ENCODE measurements at regions not wholly inside any gene's neighbourhood (a gene's known extent, or its start where the extent isn't known, plus 50 kb on each side); places are given as distances from the start of the nearest gene placed in this dataset.
A peak's percentile ranks its signal among the peaks of the same experiment; 100 is the strongest.
"Not testable (repeated sequence)": the region's sequence is repeated elsewhere in the genome, so short reads cannot be mapped to it uniquely, and the experiment has no call there.

DNA sequence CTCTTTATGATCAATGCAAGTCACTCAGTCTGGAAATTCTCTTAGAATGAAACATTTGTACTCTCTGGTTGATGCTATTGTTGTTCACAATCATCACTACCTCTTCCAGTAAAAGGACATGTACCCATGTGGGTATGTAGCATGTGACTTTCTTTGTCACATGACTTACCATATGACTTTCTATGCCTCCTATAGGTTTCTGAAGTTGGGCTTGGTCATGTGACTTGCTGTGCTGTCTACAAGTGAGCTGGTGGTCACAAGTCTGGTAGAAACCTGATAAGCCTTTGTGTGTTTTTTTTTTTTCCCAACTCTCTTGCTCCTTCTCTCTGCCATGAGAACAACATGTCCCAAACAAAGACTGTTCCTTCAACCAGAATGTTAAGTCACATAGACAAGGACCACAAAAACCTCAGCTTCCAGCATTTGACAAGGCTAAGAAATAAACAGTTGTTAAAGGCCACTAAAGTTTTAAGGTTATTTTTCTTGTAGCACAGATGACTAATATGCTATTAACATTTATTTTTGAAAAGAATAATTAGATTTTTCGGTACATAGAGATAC lies 379.2 kb upstream of the SLC35B3 start:
- no peak for ATAC-seq
- Mint-ChIP-seq H3K9me3 (peaks cover 4 to 6% of the 10 kb centered on the region in 2 donors), H3K36me3 (no peaks in the 10 kb centered on the region), H3K27ac (no peak overlapping the region)
- no peak for DNase-seq (ENCODE audit: low spot score in 2 of 2)

DNA sequence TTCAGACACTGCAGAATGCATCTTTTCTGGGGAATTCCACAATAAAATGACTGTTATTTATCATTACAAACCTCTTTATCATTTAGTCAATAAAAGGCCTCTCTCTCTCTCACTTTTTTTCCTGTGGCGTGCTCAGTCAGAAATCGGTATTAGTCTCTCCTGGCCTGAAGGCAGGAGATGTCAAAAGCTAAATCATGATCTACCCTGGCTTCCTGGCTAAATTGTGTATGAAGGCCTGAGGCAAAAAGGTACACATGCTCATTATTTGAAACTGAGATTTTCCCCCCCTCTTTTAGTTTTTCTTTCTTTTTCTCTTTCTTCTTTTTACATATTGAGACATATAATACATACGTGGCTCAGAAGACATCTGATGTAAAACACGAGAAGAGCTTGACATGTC lies 375.0 kb upstream of the SLC35B3 start:
- H3K9me3 Mint-ChIP-seq, result peaks cover 4 to 7% of the 10 kb centered on the region in 2 donors
- H3K27ac Mint-ChIP-seq, result no peak overlapping the region
- H3K36me3 Mint-ChIP-seq, result no peaks in the 10 kb centered on the region
- ATAC-seq (no peak), DNase-seq (ENCODE audit: low spot score in 2 of 2) (no peak)

DNA sequence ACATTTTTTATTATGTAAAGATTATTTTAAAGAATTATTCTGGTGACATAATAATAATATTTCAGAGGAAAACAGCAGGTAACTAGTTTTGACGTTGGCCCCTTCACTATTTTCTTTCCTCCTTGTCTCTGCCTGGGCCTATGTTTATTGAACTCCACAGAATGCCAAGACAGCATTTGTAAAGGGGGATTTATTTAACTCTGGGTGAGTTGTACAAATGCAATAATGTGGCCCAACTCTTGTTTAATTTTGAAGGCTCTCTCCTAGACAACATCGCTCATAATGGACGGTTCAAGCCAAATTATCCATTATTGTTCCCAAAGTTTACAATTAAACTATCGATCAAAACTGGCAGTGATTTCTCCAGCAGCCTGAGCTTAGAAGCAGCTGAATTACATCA lies 374.3 kb upstream of the SLC35B3 start:
- no peak overlapping the region for H3K27ac Mint-ChIP-seq
- ATAC-seq (no peak), DNase-seq (ENCODE audit: low spot score in 2 of 2) (no peak)
- peaks cover 5 to 7% of the 10 kb centered on the region in 2 donors for H3K9me3 Mint-ChIP-seq
- H3K36me3 Mint-ChIP-seq, result no peaks in the 10 kb centered on the region

DNA sequence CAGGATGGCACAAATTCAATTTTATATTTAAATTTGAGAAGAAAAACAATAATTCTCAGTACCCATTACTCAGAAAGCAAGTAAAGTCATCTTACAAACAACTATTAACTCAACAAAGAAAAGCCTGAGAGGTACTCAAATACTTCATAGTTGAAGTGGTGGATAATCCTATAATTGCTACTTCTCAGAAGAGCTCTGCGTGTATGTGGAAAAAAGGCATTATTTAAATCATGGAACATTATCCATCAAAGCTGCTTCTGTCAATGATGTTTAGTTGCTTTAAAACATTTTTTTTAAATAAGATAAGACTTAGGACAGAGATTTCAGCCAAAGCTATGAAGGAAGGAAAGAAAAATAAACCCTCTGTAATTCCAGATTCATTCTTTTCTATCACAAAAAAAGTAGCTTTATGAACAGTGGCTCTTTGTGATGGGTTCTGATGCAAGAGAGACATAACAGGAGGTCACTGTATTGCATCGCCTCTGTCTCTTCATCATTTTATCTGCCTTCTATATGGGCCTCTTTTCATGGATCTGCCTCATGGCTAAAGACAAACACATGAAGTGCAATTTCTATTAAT lies 367.9 kb upstream of the SLC35B3 start:
- Mint-ChIP-seq H3K36me3 (no peaks in the 10 kb centered on the region), H3K27ac (no peak overlapping the region), H3K9me3 (peaks cover 11 to 16% of the 10 kb centered on the region in 2 donors)
- ATAC-seq (no peak), DNase-seq (ENCODE audit: low spot score in 2 of 2) (no peak)

- H3K36me3 Mint-ChIP-seq; ATAC-seq; DNase-seq (ENCODE audit: low spot score in 2 of 2); H3K27ac Mint-ChIP-seq: not testable (repeated sequence)
- H3K9me3 Mint-ChIP-seq, result peaks cover 11 to 16% of the 10 kb centered on the region in 2 donors
Measured at GRCh38 chr6:8802397-8802796, 367.1 kb upstream of the SLC35B3 start.

GRCh38 chr6:8794420-8794819 lies 359.1 kb upstream of the SLC35B3 start:
- ATAC-seq (no peak), DNase-seq (ENCODE audit: low spot score in 2 of 2) (no peak)
- peaks cover 5 to 8% of the 10 kb centered on the region in 2 donors for H3K9me3 Mint-ChIP-seq
- no peak overlapping the region for H3K27ac Mint-ChIP-seq
- H3K36me3 Mint-ChIP-seq, result no peaks in the 10 kb centered on the region

DNA sequence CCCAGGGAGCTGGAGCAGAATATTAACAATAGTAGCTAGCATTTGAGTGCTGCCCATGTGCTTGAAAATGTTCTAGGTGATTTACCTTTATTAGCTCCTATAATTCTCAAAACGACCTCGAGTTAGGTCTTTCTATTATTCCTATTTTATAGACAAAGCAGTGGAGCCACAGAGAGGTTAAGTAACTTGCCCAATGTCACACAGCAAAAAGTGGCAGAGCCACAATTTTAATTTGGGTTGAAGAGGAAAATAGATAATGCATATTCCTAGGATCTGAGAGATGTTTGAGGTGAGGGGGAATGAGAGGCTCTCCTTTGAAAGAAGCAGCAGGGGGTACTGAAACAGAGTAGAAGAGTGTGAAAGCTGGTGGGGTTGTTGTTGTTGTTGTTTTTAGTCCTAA lies 354.5 kb upstream of the SLC35B3 start:
- no peak for ATAC-seq
- Mint-ChIP-seq H3K36me3 (no peaks in the 10 kb centered on the region), H3K27ac (no peak overlapping the region), H3K9me3 (peaks cover 4 to 5% of the 10 kb centered on the region in 2 donors)
- no peak for DNase-seq (ENCODE audit: low spot score in 2 of 2)

DNA sequence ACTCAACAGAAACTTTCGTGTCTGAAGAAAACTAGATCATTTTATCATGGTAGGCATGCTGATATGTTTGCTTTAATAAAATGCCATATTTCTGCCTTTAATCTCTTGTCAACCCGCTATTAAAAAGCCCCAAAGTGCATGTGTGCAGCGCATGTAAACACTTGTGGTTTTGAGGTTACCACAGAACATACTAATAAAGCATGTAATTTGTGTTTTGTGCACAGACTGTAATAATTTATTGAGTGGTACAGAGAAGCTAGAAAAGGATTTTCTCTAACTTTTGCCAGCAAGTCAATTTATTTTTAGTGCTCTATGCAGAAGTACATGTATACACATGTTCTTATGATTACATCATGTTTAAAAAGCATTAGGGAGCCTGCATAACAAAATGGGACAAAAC lies 349.9 kb upstream of the SLC35B3 start:
- no peak for ATAC-seq
- no peaks in the 10 kb centered on the region for H3K36me3 Mint-ChIP-seq
- peaks cover 9 to 11% of the 10 kb centered on the region in 2 donors for H3K9me3 Mint-ChIP-seq
- no peak for DNase-seq (ENCODE audit: low spot score in 2 of 2)
- no peak overlapping the region for H3K27ac Mint-ChIP-seq

- ATAC-seq (no peak), DNase-seq (ENCODE audit: low spot score in 2 of 2) (no peak)
- Mint-ChIP-seq H3K27ac (no peak overlapping the region), H3K9me3 (peaks cover 4 to 11% of the 10 kb centered on the region in 2 donors), H3K36me3 (no peaks in the 10 kb centered on the region)
Measured at GRCh38 chr6:8783191-8783590, 347.8 kb upstream of the SLC35B3 start.

DNA sequence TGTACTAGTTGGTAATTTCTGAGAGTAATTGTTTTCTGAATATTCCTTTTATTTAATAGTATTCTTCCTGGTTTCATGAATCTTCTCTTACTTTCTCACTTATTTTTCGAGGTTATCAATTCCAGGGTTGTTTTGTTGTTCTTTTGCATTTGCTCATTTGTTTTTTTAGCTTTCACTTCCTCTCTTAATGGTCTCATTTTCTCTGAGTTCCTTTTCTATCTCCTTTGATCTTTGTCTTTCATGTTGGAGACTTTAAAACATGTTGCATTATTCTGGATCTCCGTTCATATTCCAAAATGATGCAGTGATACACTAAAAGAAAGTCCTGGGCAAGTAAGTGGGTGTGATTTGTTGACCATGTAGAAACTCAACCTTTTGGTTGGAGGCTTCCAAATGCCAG lies 345.3 kb upstream of the SLC35B3 start:
- H3K9me3 Mint-ChIP-seq, result peaks cover 9 to 15% of the 10 kb centered on the region in 2 donors
- H3K27ac Mint-ChIP-seq, result no peak overlapping the region
- ATAC-seq (no peak), DNase-seq (ENCODE audit: low spot score in 2 of 2) (no peak)
- no peaks in the 10 kb centered on the region for H3K36me3 Mint-ChIP-seq

DNA sequence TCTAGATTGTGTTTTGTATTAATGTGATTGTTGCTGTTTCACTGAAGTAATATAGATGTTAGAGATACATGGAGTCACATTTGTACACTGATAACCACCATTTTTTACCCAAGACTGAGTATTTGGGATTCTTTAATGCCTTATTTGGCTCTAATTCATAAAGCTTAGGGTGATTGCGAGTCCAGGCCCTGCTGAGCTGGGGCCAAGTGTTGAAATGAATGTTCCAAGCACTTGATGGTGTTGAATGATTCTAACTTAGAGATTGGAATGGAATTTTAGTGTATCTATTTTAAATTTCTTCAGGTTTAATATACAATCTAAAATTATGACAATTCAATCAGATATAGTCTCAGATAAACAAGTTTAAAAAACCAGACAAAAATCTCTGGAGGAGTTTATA lies 329.4 kb upstream of the SLC35B3 start:
- H3K9me3 Mint-ChIP-seq, result peaks cover 0 to 4% of the 10 kb centered on the region in 2 donors
- DNase-seq (ENCODE audit: low spot score in 2 of 2) (no peak), ATAC-seq (no peak)
- H3K36me3 Mint-ChIP-seq, result no peaks in the 10 kb centered on the region
- no peak overlapping the region for H3K27ac Mint-ChIP-seq

DNA sequence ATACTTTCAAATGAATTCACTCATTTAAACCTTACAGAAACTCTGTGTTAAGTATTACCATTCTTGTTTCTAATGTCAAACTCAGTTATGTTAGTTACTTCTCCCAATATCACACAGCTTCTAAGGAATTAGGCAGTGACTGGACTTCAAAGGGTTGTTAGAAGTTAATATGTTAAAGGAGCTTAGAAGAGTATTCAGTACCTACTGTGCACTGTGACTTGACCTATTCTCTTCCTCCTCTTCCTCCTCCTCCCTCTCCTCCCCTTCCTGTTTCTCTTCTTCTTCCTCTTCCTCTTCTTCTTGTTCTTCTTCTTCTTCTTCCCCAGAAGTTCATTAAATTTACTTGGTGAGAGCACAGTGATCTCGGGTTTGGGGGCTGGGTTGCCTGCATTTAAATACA lies 325.6 kb upstream of the SLC35B3 start:
- DNase-seq (ENCODE audit: low spot score in 2 of 2), result no peak
- no peak for ATAC-seq
- Mint-ChIP-seq H3K27ac (no peak overlapping the region), H3K36me3 (no peaks in the 10 kb centered on the region), H3K9me3 (peaks cover 0 to 5% of the 10 kb centered on the region in 2 donors)

GRCh38 chr6:8758412-8758811 lies 323.1 kb upstream of the SLC35B3 start:
- Mint-ChIP-seq H3K36me3 (no peaks in the 10 kb centered on the region), H3K9me3 (peaks cover 0 to 5% of the 10 kb centered on the region in 2 donors), H3K27ac (no peak overlapping the region)
- DNase-seq (ENCODE audit: low spot score in 2 of 2), result no peak
- ATAC-seq, result peak in 1 of 2 donors; percentile 88

DNA sequence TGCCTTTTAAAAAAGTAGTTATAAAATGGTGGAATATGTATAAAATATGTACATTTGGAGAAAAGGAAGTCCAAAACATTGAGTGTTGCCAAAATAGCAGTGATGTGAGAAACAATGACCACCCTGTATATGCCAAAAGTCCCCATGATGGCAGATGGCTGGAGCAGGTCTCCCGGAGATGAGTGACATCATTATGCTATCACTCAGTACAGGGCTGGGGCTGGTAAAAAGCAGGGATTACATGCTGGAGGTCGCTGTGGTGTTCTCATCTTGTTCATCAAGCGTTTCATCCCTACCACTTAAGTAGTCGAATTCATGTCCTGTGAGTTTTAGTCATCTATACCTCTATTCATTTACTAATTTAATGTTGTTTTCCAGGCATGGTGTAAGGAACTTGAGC lies 315.3 kb upstream of the SLC35B3 start:
- Mint-ChIP-seq H3K36me3 (no peaks in the 10 kb centered on the region), H3K9me3 (peaks cover 0 to 9% of the 10 kb centered on the region in 2 donors), H3K27ac (no peak overlapping the region)
- no peak for ATAC-seq
- no peak for DNase-seq (ENCODE audit: low spot score in 2 of 2)

DNA sequence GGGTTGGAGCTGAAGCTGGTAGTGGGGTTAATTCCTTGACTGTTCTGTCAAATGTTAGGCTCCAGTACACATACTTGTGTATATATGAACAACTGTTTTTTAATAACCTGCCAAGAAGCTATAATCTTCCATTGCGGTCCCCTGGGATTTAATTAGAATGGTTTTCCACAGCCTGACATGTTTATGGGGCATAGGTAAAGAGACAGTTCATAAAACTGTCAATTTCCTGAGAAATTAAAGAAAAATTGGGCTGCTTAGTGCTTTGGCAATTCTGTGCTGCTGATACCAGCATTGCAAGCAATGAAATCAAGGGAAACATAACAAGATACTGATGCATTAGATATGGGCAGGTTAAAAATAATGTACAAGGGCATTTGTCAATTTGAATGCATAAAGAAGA lies 314.1 kb upstream of the SLC35B3 start:
- no peak for ATAC-seq
- no peak overlapping the region for H3K27ac Mint-ChIP-seq
- peaks cover 3 to 9% of the 10 kb centered on the region in 2 donors for H3K9me3 Mint-ChIP-seq
- no peaks in the 10 kb centered on the region for H3K36me3 Mint-ChIP-seq
- no peak for DNase-seq (ENCODE audit: low spot score in 2 of 2)

DNA sequence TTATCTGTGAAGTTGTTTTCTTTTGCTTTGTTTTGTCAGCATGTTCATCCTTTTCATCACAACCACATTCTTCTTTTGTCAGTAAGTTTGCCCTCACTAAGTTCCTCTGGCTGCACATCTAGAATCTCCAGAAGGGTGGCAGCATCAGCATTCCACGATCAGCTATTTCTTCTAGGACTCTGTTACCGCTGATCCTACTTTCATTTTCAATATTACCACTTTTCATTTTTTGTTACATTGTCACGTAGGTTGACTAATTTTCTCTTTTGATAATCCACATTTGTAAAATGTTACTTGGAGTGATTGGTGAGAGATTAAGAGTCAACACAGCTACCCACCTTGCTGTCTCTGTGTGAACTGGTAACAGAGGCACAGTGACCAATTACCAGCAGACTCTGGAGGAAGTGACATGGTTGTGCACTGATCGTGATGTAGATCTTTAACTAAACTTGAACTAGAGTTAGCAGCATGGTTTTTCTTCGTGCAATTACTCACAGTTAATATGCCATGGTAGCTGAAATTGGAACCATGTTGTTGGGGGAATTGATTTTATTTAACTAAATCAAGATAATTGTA lies 307.9 kb upstream of the SLC35B3 start:
- H3K9me3 Mint-ChIP-seq, result peaks cover 16 to 30% of the 10 kb centered on the region in 2 donors
- DNase-seq (ENCODE audit: low spot score in 2 of 2), result no peak
- ATAC-seq, result peak; percentile 47 to 60
- peak overlapping the region in 1 of 2 donors; percentile 94 for H3K27ac Mint-ChIP-seq
- H3K36me3 Mint-ChIP-seq, result peaks cover 0 to 15% of the 10 kb centered on the region in 2 donors

DNA sequence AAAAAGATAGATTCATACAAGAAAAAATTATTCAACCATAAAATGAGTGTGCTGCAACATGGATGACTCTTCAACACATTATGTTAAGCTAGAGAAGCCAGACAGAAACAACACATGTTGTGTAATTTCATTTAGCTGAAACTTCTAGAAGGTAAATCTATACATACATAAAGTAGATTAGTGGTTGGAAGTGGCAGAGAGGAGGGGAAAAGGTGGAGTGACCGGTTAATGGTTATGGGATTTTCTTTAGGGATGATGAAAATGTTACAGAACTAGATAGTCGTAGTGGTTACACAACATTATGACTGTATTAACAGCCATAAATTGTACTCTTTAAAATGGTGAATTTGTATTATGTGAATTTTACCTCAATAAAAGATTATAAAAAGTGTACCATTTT lies 304.1 kb upstream of the SLC35B3 start:
- no peak for ATAC-seq
- H3K27ac Mint-ChIP-seq, result no peak overlapping the region
- peaks cover 13 to 25% of the 10 kb centered on the region in 2 donors for H3K9me3 Mint-ChIP-seq
- H3K36me3 Mint-ChIP-seq, result peaks cover 0 to 20% of the 10 kb centered on the region in 2 donors
- DNase-seq (ENCODE audit: low spot score in 2 of 2), result no peak

GRCh38 chr6:8738951-8739350 lies 303.6 kb upstream of the SLC35B3 start:
- Mint-ChIP-seq H3K27ac (no peak overlapping the region), H3K36me3 (peaks cover 0 to 20% of the 10 kb centered on the region in 2 donors), H3K9me3 (peaks cover 12 to 26% of the 10 kb centered on the region in 2 donors)
- DNase-seq (ENCODE audit: low spot score in 2 of 2) (no peak), ATAC-seq (no peak)

Measured in activated naive CD4-positive, alpha-beta T cell treated with anti-CD3 and anti-CD28 coated beads, Interleukin-2, amount 50 U/mL, for 72 hours (primary cell).